NCI-H1048 (cell line): ENCODE measurements at regions not wholly inside any gene's neighbourhood (a gene's known extent, or its start where the extent isn't known, plus 50 kb on each side); places are given as distances from the start of the nearest gene placed in this dataset.
"Not testable (repeated sequence)": the region's sequence is repeated elsewhere in the genome, so short reads cannot be mapped to it uniquely, and the experiment has no call there.

Source experiments
- DNase-seq: peaks from one replicate; lab custom pipeline; 2025; lab: John Stamatoyannopoulos, UW

- no peak for DNase-seq
These were observed 344.9 kb downstream of the ADGRL2 start for GRCh38 chr1:82145656-82146055.

DNA sequence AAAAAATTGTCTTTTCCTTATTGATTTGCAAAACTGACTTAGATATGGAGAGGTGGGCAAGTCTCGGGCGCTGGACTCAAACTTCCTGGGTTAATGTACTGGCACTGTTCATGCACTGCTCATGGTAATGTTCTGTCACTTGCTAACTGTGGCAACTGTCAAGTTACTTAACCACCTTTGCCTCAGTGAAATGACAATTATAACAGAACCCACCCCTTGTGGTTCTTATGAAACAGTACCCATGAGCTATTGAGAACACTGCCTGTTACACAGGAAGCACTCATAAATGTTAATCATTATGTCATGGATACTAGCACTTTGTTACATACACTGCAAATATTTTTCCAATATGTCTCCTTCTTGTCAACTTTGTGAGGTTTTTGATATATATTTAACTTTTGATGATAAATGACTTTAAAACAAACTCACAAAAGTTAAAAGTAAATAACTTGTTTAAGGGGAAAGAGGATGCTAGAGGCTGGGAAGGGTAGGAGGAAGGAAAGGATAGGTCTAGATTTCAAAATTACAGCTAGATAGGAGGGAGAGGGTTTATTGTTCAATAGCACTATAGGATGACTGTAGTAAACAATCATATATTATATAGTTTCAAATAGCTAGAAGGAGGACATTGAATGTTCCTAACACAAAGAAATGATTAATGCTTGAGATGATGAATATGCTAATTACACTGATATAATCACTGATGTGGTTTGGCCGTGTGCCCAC, 342.5 kb downstream of the ADGRL2 start:
- no peak for DNase-seq

DNA sequence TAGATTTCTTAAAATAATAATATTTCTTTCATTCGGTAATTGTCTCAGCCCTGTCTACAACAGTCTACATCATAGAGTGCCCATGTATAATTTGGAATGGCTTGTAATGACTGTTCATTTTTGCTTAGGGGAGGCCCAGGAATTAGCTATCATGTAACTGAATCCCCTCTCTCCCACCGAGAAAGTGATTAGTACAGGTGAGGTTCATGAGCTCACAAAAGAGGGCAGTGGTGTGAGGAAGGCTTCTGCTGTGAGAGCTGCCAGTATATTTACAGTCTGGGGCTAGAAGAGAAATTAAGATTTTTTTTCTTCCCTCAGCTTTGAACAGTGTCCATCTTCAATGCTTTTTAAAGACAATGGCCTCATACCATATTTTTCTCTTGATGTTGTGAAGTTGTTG, 340.7 kb downstream of the ADGRL2 start:
- no peak for DNase-seq

GRCh38 chr1:82139751-82140468, 339.2 kb downstream of the ADGRL2 start:
- no peak for DNase-seq

DNA sequence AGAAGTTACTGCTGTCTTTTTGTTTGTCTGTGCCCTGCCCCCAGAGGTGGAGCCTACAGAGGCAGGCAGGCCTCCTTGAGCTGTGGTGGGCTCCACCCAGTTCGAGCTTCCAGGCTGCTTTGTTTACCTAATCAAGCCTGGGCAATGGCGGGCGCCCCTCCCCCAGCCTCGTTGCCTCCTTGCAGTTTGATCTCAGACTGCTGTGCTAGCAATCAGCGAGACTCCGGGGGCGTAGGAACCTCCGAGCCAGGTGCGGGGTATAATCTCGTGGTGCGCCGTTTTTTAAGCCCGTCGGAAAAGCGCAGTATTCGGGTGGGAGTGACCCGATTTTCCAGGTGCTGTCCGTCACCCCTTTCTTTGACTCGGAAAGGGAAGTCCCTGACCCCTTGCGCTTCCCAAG, 335.6 kb downstream of the ADGRL2 start:
- not testable (repeated sequence) for DNase-seq

DNA sequence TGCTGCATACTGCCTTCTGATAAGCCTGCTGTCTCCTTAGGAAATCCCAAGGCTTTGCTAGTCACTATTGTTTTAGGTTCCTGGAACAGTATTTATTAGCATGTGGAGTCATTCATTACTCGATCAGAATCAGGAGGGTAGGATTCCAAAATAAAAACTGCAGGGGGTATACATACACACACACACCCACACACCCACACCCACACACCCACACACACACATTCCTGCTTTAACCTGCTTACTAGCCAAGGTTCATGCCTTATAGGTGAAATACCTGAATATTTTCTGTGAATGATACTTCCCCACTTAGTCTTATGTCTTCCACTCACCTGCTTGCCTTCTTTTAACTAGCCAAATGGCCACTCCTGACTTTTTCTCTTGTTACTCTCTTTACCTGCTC, 325.1 kb downstream of the ADGRL2 start:
- DNase-seq = no peak

GRCh38 chr1:82125119-82125518, 324.4 kb downstream of the ADGRL2 start:
- no peak for DNase-seq

DNA sequence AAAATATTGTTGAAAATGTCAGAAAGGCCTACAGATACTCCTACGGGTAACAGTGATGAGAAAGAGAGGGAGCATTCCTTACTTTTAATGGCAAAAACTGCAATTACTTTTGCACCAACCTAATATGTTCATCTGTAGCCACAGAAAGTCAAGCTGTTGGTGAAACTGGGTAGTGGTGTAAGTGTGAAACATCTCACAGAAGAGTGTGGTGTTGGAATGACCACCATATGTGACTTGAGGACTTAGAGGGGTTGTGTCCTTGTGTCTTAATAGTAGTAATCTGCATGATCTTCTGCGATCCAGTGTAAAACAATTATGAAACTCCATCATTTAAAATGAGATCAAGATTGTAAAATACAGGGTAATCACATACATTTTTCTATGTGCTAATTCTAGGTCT, 320.7 kb downstream of the ADGRL2 start:
- DNase-seq = no peak

DNA sequence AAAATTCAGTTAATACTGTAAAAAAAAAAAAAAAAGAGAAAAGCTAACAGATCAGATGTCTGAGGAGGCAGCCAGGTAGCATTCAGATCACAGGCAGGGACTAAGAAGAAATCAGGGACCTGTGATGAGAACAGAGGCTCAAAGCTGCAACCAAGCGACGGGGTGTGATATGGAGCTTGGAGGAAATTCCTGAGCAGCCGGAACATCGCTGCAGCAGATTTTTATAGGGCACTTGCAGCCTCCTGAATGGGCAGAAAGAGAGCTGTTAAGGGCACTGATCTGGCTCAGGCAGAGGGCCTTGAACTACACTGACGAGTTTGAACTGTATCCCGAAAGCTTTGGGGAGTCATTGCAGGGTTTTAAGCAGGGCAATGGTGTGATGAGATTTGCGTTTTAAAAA, 315.4 kb downstream of the ADGRL2 start:
- no peak for DNase-seq

DNA sequence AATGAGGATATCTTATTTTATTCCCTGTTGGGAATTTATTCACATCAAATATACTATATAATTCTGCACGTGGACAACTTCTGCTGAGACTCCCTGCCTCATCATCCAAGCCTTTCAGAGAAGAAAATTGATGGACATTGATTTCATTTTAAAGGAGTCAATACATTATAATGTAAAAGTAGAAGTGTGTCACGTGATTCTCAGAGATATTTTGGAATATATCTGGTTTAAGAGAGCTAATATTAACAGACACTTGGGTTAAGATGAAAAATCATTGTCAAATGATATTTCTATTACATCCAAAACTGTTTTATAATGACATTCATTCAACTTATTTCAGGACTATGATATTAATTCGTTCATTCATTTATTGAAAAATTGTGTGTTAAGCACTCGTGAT, 314.2 kb downstream of the ADGRL2 start:
- no peak for DNase-seq

- DNase-seq = no peak
These were observed 309.9 kb downstream of the ADGRL2 start for GRCh38 chr1:82110366-82111254.

DNA sequence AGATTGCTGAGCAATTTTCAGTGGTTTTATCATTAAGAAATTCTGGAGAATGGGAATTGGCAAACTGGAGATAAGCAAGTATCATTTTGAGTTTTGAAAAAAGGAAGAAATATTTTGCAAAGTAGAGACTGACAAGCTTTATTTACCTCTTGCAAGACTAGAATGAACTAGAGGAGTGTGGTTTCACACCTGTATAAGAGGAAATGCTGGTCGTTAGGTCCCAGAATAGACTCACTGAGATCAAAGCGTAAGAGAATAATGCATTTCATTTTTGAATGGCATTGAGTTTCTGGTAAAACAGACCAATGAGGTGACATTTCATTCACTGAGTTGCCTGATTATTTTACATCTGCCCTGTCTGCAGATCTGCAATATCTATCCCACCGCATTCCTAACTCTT, 308.1 kb downstream of the ADGRL2 start:
- no peak for DNase-seq

- no peak for DNase-seq
These were observed 305.9 kb downstream of the ADGRL2 start for GRCh38 chr1:82106672-82107071.

DNA sequence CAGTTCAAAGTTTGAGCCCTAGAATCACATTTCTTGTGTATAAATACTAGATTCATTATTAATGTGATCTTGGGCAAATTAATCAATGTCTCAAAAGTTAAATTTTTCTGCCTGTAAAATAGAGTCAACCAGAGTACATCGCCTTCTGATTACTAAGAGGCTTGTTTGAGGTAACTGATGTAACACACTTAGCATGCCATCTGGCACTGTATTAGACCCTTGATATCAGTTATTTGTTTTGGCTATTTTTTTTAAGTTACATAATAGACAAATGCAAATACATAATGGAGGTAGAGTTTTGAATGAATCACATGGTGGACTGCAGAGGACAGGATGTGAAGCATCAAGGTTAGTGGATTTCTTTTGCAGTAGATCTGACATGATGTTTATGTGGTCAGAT, 298.4 kb downstream of the ADGRL2 start:
- DNase-seq = no peak

DNA sequence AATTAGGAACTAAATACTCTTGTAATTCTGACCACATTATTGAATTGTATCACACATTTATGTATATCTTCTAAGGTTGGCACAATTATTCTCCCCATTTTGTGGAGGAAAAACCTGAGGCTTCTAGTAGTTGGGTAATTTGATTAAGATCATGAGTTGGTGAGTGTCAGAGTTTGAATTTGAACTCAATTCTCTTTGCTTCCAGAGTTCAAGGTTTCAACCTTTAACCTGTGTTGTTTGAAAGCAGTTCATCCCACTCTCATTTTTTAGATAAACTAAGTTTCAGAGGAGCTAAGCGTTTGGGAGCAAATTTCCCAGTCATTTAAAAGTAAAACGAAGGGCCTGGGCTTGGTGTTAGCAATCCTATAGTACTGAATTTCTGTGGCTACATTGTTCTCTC, 293.4 kb downstream of the ADGRL2 start:
- no peak for DNase-seq

DNA sequence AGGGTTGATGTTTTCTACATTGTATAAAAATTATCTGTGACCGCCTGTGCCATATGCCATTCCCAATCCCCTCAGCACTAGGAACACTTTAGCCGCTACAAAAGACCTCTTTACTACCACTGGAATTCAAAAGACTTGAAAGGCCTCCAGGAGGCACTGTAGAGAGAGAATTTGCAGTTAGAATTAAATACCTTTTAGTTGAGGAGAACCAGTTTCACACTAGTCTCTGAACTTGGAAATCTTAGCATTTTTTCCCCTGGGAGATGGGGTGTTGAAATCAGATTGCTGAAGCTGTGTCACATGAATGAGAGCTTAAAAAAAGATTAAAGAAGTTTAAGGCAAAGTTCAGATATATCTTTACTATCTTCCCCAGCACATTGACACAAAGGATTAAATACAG, 291.0 kb downstream of the ADGRL2 start:
- no peak for DNase-seq

- no peak for DNase-seq
These were observed 290.5 kb downstream of the ADGRL2 start for GRCh38 chr1:82091265-82091664.

DNA sequence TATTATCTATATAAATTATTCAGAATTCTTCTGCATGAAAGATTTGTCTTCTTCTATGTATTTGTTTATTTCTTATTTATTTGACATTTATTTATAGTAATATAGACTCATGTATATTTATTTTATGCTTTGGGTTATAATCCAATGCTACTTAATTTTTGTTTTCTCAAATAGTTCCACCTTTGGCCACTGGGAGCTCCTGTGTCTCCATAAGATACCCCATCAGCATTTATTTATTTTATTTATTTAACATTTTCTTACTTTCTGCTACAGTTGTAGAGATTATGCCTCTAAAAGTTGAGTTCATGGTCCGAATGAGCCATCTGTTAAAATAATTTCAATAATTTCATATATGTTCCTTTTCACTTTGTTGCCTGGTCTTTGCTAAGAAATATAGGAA, 289.4 kb downstream of the ADGRL2 start:
- DNase-seq = no peak

DNA sequence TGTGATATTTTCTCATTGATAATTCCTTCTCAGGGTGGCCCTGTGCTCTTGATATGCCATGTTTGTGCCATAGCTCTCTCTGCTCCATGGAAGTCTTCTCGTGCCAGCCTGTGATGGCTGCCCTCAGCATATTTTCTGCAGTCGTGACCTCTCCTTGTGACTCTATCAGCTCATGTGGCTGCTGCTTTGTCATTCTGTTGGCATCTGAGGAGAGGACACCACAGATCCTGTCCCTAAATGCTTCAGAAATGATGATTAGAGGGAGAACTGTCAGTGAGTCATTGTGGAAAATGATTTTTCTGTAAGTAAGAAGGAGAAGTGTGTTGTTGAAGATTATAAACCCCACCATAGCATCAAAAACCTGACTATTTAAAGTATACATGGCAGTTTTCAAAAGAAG, 286.0 kb downstream of the ADGRL2 start:
- DNase-seq = no peak

DNA sequence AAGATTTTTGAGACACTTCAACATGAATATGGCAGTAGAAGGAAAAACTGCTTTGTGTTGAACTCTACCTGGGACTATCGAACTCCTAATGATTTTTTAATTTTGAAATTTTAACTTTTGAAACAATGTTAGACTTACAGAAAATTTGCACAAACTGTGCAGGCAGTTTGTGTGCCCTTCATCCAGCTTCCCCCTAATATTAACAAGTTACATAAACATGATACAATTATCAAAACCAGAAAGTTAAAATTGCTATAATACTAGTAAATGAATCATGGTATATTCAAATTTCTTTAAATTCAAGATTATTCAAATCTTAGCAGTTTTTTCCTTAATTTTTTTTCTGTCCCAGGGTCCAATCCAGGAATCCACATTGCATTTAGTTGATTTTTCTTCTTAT, 278.9 kb downstream of the ADGRL2 start:
- DNase-seq = no peak

- no peak for DNase-seq
These were observed 272.9 kb downstream of the ADGRL2 start for GRCh38 chr1:82073659-82074058.

DNA sequence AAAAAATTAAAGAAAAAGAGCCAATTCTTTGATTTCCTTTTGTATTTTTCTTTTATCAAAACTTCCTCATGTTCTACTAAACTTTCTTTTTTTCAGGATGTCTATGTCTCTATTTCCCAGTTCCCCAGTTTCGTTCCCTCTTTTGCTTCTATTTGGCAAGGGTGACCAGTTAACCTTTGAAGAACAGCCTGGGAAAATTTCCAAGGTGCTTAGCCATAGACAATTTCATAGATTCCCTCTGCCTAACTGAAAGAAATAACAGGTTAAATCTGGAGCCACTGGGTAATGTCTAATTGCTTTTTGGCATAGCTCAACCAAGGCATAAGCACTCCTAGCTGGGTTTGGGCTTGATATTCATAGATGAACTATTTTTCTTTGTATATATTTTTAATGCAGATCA, 272.3 kb downstream of the ADGRL2 start:
- no peak for DNase-seq

GRCh38 chr1:82065916-82066315, 265.2 kb downstream of the ADGRL2 start:
- DNase-seq = no peak
